Mucosa of descending colon (tissue), 3 donors: ENCODE measurements at regions not wholly inside any gene's neighbourhood (a gene's known extent, or its start where the extent isn't known, plus 50 kb on each side); places are given as distances from the start of the nearest gene placed in this dataset.

Experiments used
- ATAC-seq: fragments of 200-7000 bp; cut with Tn5 transposase; one replicate; pipeline ENCODE4 v1.9.1; 2020; ENCODE audit warnings: mild to moderate bottlenecking, moderate library complexity
- DNase-seq, 3 donors: peaks; one replicate each; pipeline ENCODE4 v3.0.0-alpha.2; 2020
- H3K36me3 ChIP-seq: fragments of 200-600 bp; one replicate; pipeline ENCODE4 v1.8.0; 2021; ENCODE audit warnings: low read depth, mild to moderate bottlenecking
- H3K4me1 ChIP-seq: fragments of 200-600 bp; one replicate; pipeline ENCODE4 v1.8.0; 2021; ENCODE audit warnings: low read depth, mild to moderate bottlenecking
- H3K4me3 ChIP-seq: fragments of 200-600 bp; one replicate; pipeline ENCODE4 v1.8.0; 2021; ENCODE audit warnings: mild to moderate bottlenecking
- H3K9me3 ChIP-seq: fragments of 200-600 bp; one replicate; pipeline ENCODE4 v1.8.0; 2021; ENCODE audit warnings: mild to moderate bottlenecking
- intact Hi-C, 2 donors: fragments of 100-400 bp; cut with DNase I in 1 of 2; cut with micrococcal nuclease in 1 of 2; formaldehyde crosslinking; loops; one replicate each; pipeline versions ENCODE4 v1.11.0 to v1.11.1; 2022; cut with DNase I, micrococcal nuclease
- TF ChIP-seq, protein P1 (sequence below): fragments of 200-600 bp; IDR thresholded peaks from one replicate; pipeline ENCODE4 v1.8.0; 2022; ENCODE audit warnings: antibody characterized with exemption, mild to moderate bottlenecking
- donor health status: DM: no; HTN: no; CAD: no; lungs with moderate emphysema.
- donor health status: DM: no; HTN: no; CAD: no.
- donor health status: DM: no; HTN: yes; CAD: no.

- intact Hi-C loops: no loop called here
- no peak for ATAC-seq
- TF ChIP-seq, protein P1, sequence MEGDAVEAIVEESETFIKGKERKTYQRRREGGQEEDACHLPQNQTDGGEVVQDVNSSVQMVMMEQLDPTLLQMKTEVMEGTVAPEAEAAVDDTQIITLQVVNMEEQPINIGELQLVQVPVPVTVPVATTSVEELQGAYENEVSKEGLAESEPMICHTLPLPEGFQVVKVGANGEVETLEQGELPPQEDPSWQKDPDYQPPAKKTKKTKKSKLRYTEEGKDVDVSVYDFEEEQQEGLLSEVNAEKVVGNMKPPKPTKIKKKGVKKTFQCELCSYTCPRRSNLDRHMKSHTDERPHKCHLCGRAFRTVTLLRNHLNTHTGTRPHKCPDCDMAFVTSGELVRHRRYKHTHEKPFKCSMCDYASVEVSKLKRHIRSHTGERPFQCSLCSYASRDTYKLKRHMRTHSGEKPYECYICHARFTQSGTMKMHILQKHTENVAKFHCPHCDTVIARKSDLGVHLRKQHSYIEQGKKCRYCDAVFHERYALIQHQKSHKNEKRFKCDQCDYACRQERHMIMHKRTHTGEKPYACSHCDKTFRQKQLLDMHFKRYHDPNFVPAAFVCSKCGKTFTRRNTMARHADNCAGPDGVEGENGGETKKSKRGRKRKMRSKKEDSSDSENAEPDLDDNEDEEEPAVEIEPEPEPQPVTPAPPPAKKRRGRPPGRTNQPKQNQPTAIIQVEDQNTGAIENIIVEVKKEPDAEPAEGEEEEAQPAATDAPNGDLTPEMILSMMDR: no peak
These were observed 109.3 kb upstream of the MXRA5 start for GRCh38 chrX:3455796-3456195.

DNA sequence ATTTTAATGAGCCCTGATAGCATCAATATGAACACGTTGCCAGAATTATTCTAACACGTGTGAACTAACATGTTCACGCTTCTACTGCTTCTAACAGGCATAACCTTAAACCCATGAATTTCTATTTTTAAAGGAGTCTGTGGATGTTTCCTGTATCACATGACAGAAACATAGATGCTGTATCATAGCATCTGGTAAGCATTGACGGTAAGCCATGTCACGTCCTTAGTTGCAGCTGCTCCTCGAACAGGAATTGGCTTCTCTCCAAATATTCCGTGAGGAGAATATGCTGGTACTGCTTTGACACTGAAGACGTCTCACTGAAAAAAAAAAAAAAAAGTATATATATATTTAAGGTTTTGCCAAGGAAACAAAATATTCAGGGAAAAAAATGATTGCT is 105.1 kb upstream of the MXRA5 start:
- ATAC-seq (no peak), DNase-seq (no peak)
- Histone ChIP-seq H3K9me3 (no peaks in the 10 kb centered on the region), H3K4me3 (no peak overlapping the region), H3K4me1 (no peaks in the 10 kb centered on the region), H3K36me3 (no peaks in the 10 kb centered on the region)
- intact Hi-C loops: no loop called here
- TF ChIP-seq, protein P1: no peak

More at GRCh38 chrX:3455796-3456195, 109.3 kb upstream of the MXRA5 start:
- H3K36me3 ChIP-seq: no peaks in the 10 kb centered on the region
- H3K4me3 ChIP-seq: no peak overlapping the region
- no peaks in the 10 kb centered on the region for H3K4me1 ChIP-seq
- H3K9me3 ChIP-seq: no peaks in the 10 kb centered on the region
- DNase-seq: no peak

DNA sequence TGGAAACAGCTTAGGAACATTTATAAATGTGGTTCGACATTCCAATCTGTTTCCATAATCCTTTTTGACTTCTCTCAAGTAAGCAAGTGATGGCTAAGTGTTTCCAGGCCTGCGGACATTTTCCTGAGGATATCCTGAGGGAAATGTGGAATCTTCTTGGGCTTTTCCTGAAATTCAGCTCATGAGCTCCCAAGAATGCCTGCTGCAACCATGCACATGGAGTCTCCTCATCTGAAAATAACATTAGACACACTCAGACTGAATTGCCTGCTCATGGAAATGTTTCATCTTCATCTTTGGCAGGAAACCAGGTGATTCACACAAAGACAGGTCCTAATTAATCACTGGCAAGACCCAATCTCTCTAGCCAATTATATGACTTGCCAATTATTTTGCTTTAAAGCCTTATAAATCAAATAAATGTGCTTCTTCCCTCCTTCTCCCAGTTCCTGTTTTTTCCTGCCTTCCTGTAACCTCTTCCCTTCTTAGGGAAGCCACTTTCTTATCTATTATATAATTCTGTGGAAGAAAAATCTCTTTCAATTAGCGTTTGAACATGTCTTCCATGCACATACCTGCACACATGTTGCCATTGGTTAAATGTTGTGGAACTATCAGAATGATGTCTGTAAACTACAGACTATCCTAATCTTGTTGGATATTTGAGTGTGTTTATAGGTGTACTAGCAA is 104.6 kb upstream of the MXRA5 start:
- TF ChIP-seq, protein P1: no peak
- ATAC-seq (no peak), DNase-seq (no peak)
- H3K36me3 ChIP-seq: no peaks in the 10 kb centered on the region
- no peaks in the 10 kb centered on the region for H3K9me3 ChIP-seq
- H3K4me1 ChIP-seq: no peaks in the 10 kb centered on the region
- intact Hi-C loops: no loop called here
- no peak overlapping the region for H3K4me3 ChIP-seq

- TF ChIP-seq, protein P1: no peak
- ATAC-seq (no peak), DNase-seq (no peak)
- Histone ChIP-seq H3K36me3 (no peaks in the 10 kb centered on the region), H3K4me3 (no peak overlapping the region), H3K4me1 (no peaks in the 10 kb centered on the region), H3K9me3 (no peaks in the 10 kb centered on the region)
- intact Hi-C loops: no loop called here
These were observed 102.8 kb upstream of the MXRA5 start for GRCh38 chrX:3449287-3449686.

DNA sequence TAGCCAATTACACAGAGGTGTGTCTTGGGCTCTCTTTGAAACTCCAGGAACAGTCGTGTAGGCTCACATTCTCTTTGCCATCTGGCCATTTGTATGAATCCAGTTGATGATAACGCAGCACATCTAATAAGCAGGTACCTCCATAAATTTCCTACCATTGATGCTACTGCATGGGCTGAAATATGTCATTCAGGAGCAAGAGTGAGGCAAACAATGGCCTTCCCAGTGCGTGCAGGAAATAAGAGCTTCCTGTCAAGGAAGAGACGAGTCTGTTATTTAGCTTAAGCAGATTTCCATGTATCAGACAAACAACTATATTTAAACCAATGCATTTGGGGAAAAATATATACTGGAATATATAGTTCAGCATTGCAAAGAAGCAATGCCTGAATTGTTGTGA is 102.1 kb upstream of the MXRA5 start:
- intact Hi-C loops: no loop called here
- H3K36me3 ChIP-seq: no peaks in the 10 kb centered on the region
- H3K4me3 ChIP-seq: no peak overlapping the region
- TF ChIP-seq, protein P1: no peak
- H3K4me1 ChIP-seq: no peaks in the 10 kb centered on the region
- ATAC-seq (no peak), DNase-seq (no peak)
- H3K9me3 ChIP-seq: no peaks in the 10 kb centered on the region
